ENCODE measurements at regions not wholly inside any gene's neighbourhood (a gene's known extent, or its start where the extent isn't known, plus 50 kb on each side); places are given as distances from the start of the nearest gene placed in this dataset.
"Not testable (repeated sequence)": the region's sequence is repeated elsewhere in the genome, so short reads cannot be mapped to it uniquely, and the experiment has no call there.

- intact Hi-C loops (cut with DNase I), result no loop called here
- ATAC-seq, result peak; percentile 13
- peak; percentile 40 for DNase-seq (ENCODE audit: low spot score)
These were observed 1960.9 kb upstream of the DEFB115 start for GRCh38 chr20:29296256-29297230.

DNA sequence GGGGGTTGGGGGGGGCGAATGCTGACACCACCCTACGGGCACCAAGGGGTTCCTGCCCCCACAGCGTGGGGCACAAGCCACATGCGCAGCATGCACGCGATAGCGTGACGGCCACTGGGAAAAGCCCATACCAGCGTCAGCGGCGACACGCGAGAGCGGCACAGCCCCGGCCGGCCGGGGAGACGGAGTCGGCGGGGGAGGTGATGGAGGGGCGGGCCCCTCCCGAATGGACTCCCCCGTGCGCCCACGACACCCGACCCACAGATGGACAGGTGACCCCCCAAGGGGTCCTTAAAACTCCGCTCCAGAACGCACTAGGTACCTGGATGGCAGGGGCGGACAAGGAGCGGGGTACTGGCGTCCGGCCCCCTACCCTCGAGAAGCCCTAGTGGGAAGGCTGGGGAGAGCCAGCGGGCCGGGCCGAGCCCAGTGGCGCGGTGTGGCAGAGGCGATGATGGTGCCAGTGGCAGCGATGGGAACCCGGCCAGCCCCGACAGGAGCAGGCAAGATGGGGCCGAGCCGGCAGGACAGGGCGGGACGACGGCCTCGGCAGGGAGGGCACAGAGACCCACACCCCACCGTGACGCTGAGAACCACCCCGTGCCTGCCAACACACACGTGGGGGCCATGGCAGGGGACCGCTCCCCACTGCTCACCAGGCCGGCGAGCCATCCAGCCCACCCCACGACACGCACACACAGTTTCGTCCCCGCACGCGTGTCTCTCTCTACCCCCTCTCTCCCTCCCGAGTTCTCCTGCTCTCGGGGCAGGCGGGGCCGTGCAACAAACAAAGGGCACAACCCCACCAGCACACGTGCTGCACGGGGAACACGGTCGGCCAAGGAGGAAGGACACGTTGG, 1959.8 kb upstream of the DEFB115 start:
- intact Hi-C loops (cut with DNase I), result no loop called here
- DNase-seq (ENCODE audit: low spot score), result peak; percentile 46
- ATAC-seq, result peak; percentile 46

- DNase-seq (ENCODE audit: low spot score) (no peak), ATAC-seq (no peak)
These were observed 1959.2 kb upstream of the DEFB115 start for GRCh38 chr20:29298271-29298590.

DNA sequence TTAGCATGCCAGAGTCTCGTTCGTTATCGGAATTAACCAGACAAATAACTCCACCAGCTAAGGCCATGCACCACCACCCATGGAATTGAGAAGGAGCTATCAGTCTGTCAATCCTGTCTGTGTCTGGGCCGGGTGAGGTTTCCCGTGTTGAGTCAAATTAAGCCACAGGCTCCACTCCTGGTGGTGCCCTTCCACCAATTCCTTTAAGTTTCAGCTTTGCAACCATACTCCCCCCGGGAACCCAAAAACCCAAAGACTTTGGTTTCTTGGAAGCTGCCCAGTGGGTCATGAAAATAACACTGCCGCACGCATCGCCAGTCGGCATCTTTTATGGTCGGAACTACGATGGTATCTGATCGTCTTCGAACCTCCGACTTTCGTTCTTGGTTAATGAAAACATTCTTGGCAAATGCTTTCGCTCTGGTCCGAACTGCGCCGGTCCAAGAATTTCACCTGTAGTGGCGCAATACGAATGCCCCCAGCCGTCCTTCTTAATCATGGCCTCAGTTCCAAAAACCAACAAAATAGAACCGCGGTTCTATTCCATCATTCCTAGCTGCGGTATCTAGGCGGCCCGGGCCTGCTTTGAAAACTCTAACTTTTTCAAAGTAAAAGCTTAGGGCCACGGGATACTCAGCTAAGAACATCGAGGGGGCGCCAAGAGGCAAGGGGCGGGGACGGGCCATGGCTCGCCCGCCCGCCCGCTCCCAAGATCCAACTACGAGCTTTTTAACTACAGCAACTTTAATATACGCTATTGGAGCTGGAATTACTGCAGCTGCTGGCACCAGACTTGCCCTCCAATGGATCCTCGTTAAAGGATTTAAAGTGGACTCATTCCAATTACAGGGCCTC, 1958.5 kb upstream of the DEFB115 start:
- intact Hi-C loops (cut with DNase I), result no loop called here
- no peak for ATAC-seq
- no peak for DNase-seq (ENCODE audit: low spot score)

More at GRCh38 chr20:29298271-29298590, 1959.2 kb upstream of the DEFB115 start:
- intact Hi-C loops (cut with DNase I), result no loop called here

DNA sequence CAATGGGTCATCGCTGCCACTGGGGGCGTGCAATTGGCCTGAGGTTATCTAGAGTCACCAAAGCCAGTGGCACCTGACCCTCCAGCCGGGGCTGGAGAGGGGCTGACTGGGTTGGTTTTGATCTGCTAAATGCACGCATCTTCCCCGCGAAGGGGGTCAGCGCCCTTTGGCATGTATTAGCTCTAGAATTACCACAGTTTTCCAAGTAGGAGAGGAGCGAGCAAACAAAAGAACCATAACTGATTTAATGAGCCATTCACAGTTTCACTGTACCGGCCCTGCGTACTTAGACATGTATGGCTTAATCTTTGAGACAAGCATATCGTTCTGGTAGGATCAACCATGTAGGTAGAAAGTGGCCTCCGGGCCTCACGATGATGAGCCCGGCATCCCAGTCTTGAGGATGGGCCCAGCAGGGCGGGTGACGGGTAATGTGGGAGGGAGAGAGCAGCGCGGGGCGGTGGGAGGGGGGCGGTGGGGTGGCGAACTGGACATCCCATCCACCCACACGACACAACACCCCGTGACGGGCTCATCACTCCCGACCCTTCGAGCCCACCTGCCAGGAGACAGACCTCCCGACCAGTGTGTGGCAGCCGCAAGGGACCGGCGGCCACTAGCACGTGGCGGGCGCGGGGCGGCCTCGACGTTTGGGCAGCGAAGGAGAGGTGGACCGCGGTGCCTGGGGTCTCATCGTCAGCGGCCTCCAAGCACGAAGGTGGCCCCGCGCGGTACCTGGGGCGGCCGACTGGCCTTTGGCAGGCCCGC, 1957.5 kb upstream of the DEFB115 start:
- DNase-seq (ENCODE audit: low spot score), result no peak
- ATAC-seq, result peak; percentile 16
- intact Hi-C loops (cut with DNase I), result no loop called here

- peak; percentile 35 for ATAC-seq
- peak; percentile 52 for DNase-seq (ENCODE audit: low spot score)
- intact Hi-C loops (cut with DNase I), result no loop called here
These were observed 1956.6 kb upstream of the DEFB115 start for GRCh38 chr20:29300579-29301551.

- DNase-seq (ENCODE audit: low spot score) (peak; percentile 57), ATAC-seq (no peak)
- intact Hi-C loops (cut with DNase I), result no loop called here
These were observed 1955.7 kb upstream of the DEFB115 start for GRCh38 chr20:29301624-29302259.

DNA sequence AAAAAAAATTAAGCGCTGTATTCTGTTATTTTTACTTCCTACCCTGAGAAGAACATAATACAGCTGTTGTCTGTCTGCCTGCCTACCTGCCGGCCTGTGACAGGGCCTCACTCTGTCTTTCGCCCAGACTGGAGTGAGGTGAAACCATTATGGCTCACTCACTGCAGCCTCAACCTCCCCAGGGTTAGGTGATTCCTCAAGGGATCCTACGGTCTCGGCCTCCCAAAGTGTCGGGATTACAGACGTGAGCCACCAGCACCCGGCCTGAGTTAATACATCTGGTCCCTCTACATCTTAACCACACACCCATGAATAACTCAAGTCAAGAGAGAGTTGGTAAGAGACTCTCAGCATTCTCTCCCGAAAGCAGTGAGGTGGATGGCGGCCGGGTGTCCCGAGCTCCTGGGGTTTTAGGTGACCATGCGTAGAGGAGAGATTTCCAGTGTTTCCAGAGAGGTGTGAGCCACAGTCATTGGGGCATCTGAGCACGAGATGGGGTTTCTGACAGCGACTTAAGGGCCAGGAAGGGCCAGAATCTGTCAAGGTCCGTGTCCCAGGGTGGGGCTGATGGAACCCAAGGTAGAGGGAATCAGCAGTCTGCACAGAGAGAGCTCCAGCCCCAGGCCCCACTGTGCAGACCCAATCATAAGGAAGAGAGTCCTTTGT, 1954.4 kb upstream of the DEFB115 start:
- DNase-seq (ENCODE audit: low spot score) (peak; percentile 49), ATAC-seq (no peak)
- intact Hi-C loops (cut with DNase I), result no loop called here

DNA sequence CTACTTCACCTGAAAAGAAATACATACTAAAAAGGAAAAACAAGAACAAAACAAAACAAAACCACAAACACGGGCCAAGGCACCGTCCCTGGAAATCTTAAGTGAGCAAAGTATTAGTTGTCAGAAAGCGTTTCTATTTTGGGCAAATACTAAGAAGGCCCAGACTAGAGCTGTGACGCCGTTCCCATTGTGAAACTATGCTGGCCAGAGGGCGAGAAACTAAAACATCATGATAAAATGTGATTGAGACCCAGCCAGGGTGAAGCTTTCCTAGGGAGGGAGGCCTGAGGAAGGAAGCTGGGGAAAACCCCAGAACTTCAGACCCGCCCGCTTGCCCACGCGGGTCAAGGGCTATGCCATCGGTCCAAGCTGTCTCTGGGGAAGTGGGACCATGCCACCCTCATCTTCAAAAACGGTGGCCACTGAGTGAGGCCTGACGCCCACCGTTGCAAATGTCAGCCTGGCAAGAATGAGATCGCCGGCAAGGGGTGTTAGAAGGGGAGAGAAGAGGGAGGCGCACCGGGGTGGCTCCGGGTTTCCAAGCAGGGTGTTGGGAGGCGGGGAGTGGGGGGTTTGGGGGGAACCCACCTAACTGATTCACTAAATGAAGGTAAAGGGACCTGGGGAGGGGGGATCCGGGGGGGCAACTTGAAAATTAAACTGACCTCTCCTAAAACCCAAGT, 1950.9 kb upstream of the DEFB115 start:
- no peak for DNase-seq (ENCODE audit: low spot score)
- intact Hi-C loops (cut with DNase I), result no loop called here
- ATAC-seq, result no peak

DNA sequence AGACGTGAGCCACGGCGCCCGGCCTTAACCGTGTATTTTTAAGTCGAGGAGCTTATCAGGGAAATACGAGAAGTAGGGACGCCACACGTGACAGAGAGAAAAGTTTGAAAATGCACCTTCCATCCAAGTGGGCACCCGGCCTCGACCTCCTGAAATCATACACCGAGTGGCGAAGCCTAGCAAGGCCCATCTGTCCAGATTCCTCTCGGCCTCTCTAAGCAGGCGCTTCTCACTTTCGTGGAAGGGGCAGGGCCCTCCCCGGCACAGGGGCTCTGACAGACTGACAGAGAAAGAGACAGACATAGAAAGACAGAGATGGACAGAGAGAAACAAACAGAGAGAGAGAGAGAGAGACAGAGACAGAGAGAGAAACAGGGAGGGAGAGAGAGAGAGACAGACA, 1950.0 kb upstream of the DEFB115 start:
- DNase-seq (ENCODE audit: low spot score); ATAC-seq; intact Hi-C loops (cut with DNase I): not testable (repeated sequence)

GRCh38 chr20:29308956-29309355, 1948.5 kb upstream of the DEFB115 start:
- ATAC-seq; DNase-seq (ENCODE audit: low spot score); intact Hi-C loops (cut with DNase I): not testable (repeated sequence)

DNA sequence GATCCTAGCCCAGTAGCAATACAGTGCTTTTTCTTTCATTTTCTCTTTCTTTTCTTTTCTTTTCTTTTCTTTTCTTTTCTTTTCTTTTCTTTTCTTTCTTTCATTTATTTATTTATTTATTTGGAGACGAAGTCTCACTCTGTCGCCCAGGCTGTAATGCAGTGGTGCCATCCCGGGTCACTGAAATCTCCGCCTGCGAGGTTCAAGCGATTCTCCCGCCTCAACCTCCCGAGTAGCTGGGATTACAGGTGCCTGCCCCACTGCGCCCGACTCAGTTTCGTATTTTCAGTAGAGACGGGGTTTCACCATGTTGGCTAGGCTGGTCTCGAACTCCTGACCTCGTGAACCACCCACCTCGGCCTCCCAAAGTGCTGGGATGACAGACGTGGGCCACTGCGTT, 1948.0 kb upstream of the DEFB115 start:
- intact Hi-C loops (cut with DNase I); ATAC-seq: not testable (repeated sequence)
- DNase-seq (ENCODE audit: low spot score), result peak; percentile 48

GRCh38 chr20:29311046-29311445, 1946.4 kb upstream of the DEFB115 start:
- DNase-seq (ENCODE audit: low spot score); intact Hi-C loops (cut with DNase I); ATAC-seq: not testable (repeated sequence)

DNA sequence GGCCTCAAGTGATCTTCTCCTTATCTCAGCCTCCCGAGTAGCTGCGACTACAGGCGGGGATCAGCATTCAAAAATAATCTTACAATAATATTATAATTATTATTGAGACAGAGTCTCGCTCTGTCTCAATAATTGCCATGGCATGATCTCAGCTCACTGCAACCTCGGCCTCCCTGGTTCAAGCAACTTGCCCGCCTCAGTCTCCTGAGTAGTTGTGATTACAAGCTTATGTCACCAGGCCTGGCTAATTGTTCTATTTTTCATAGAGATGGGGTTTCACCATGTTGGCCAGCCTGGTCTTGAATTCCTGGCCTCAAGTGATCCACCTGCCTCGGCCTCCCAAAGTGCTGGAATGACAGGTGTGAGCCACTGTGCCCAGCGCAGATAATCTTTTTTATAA, 1944.8 kb upstream of the DEFB115 start:
- DNase-seq (ENCODE audit: low spot score); ATAC-seq: not testable (repeated sequence)

GRCh38 chr20:29313481-29313880, 1944.0 kb upstream of the DEFB115 start:
- intact Hi-C loops (cut with DNase I), result no loop called here
- ATAC-seq (no peak), DNase-seq (ENCODE audit: low spot score) (peak; percentile 49)

More for the DNA sequence above, 1944.8 kb upstream of the DEFB115 start:
- intact Hi-C loops (cut with DNase I), result not testable (repeated sequence)

Measured in sciatic nerve (tissue), 2 donors.